ENCODE measurements at regions not wholly inside any gene's neighbourhood (a gene's known extent, or its start where the extent isn't known, plus 50 kb on each side); places are given as distances from the start of the nearest gene placed in this dataset.

- no peak for TF ChIP-seq CTCF (IDR thresholded peaks at IDR 0.05)
Observed at GRCh38 chr11:110858547-110858921, 146.3 kb upstream of the ARHGAP20 start.

GRCh38 chr11:110857892-110858546, 145.8 kb upstream of the ARHGAP20 start:
- no peak for TF ChIP-seq CTCF (IDR thresholded peaks at IDR 0.05)

GRCh38 chr11:110856996-110857812, 145.0 kb upstream of the ARHGAP20 start:
- TF ChIP-seq CTCF (IDR thresholded peaks at IDR 0.05), result no peak

GRCh38 chr11:110856340-110856739, 144.1 kb upstream of the ARHGAP20 start:
- TF ChIP-seq CTCF (IDR thresholded peaks at IDR 0.05), result no peak

GRCh38 chr11:110855191-110855590, 143.0 kb upstream of the ARHGAP20 start:
- no peak for TF ChIP-seq CTCF (IDR thresholded peaks at IDR 0.05)

- no peak for TF ChIP-seq CTCF (IDR thresholded peaks at IDR 0.05)
Observed at GRCh38 chr11:110852921-110853490, 140.8 kb upstream of the ARHGAP20 start.

GRCh38 chr11:110850846-110851245, 138.6 kb upstream of the ARHGAP20 start:
- TF ChIP-seq CTCF (IDR thresholded peaks at IDR 0.05), result no peak

Measured in LNCAP (cell line).